ENCODE measurements at regions not wholly inside any gene's neighbourhood (a gene's known extent, or its start where the extent isn't known, plus 50 kb on each side); places are given as distances from the start of the nearest gene placed in this dataset.

- ATAC-seq: no peak
- FAIRE-seq: no peak
- intact Hi-C loops (cut with micrococcal nuclease): no loop called here
- Histone ChIP-seq H3K4me1 (replicated peaks in 1 of 2; ENCODE audit: control insufficient read depth in 2 of 2, insufficient read depth in 2 of 2, low read length in 2 of 2) (peaks cover 0 to 3% of the 10 kb centered on the region in 2 experiments; a peak in 1 of 5 replicates), H3K4me2 (ENCODE audit: insufficient read depth, low read length) (no peak overlapping the region), H3K27me3 (ENCODE audit: control insufficient read depth in 2 of 2, insufficient read depth in 2 of 2, low read length in 2 of 2) (no peaks in the 10 kb centered on the region), H3K9ac (ENCODE audit: insufficient read depth in 1 of 2, low read depth in 2 of 2, low read length in 2 of 2) (no peak overlapping the region), H3K4me3 (no peak overlapping the region), H4K20me1 (replicated peaks; ENCODE audit: control insufficient read depth, insufficient read depth, low read length) (no peaks in the 10 kb centered on the region), H3K9me3 (replicated peaks; ENCODE audit: control insufficient read depth, insufficient read depth, low read depth, low read length) (no peaks in the 10 kb centered on the region), H3K36me3 (ENCODE audit: control insufficient read depth, insufficient read depth, low read length) (no peaks in the 10 kb centered on the region), H3K79me2 (ENCODE audit: control insufficient read depth, insufficient read depth, low read length) (no peaks in the 10 kb centered on the region), H2AFZ (ENCODE audit: low read depth, low read length) (no peak overlapping the region), H3K9me1 (ENCODE audit: control insufficient read depth, insufficient read depth, low read length) (no peaks in the 10 kb centered on the region), H3K27ac (ENCODE audit: extremely low read depth, low read depth, low read length) (no peak overlapping the region)
- DNase-seq (ENCODE audit: extremely low read depth in 1 of 4, low spot score in 3 of 4): no peak
- in situ Hi-C loops (cut with MboI): no loop called here
- CTCF ChIA-PET (ENCODE audit: low intra/inter-chr PET ratio): no interaction called here
- POLR2A ChIA-PET: no interaction called here
- TF ChIP-seq ELF2 (CRISPR knock-in tag; IDR thresholded peaks at IDR 0.05): no peak
- TF ChIP-seq ZKSCAN1 (IDR thresholded peaks at IDR 0.05; ENCODE audit: low read depth, low read length): no peak
- no peak for TF ChIP-seq ZNF239 (CRISPR knock-in tag; IDR thresholded peaks at IDR 0.05)
- TF ChIP-seq ZC3H8 (IDR thresholded peaks at IDR 0.05): no peak
- no peak for TF ChIP-seq ZNF609 (CRISPR knock-in tag; IDR thresholded peaks at IDR 0.05; ENCODE audit: borderline replicate concordance)
- no peak for TF ChIP-seq HSF4 (CRISPR knock-in tag; IDR thresholded peaks at IDR 0.05; ENCODE audit: borderline replicate concordance)
- TF ChIP-seq ASH1L (IDR thresholded peaks at IDR 0.05; ENCODE audit: borderline replicate concordance, low read depth, partially characterized antibody): no peak
- no peak for TF ChIP-seq ZBTB11 (CRISPR knock-in tag; IDR thresholded peaks at IDR 0.05)
- no peak for TF ChIP-seq COPS2 (conservative IDR thresholded peaks at IDR 0.05)
- TF ChIP-seq PRPF4 (IDR thresholded peaks at IDR 0.05; ENCODE audit: insufficient read depth, low read depth, low read length, poor library complexity, severe bottlenecking): no peak
- TF ChIP-seq ELK1 (CRISPR knock-in tag; IDR thresholded peaks at IDR 0.05): no peak
- TF ChIP-seq ZNF668 (CRISPR knock-in tag; IDR thresholded peaks at IDR 0.05): no peak
- no peak for TF ChIP-seq ZNF764 (CRISPR knock-in tag; IDR thresholded peaks at IDR 0.05; ENCODE audit: low read depth)
- 1% methylated on average over 9 of the region's 11 CpGs for WGBS (ENCODE audit: insufficient coverage, low coverage, missing lambda C conversion rate)
- no TSS peak for BruUV-seq (replicated peaks)
Measured at GRCh38 chr15:93506646-93507045, 417.6 kb upstream of the RGMA start.

All from K562 (cell line).